ENCODE measurements at regions not wholly inside any gene's neighbourhood (a gene's known extent, or its start where the extent isn't known, plus 50 kb on each side); places are given as distances from the start of the nearest gene placed in this dataset.

- Histone ChIP-seq H3K4me1 (ENCODE audit: control insufficient read depth, insufficient read depth, low read length) (peaks cover 5% of the 10 kb centered on the region), H3K27ac (ENCODE audit: low read depth, low read length) (no peak overlapping the region), H3K4me3 (ENCODE audit: low read depth, low read length) (no peak overlapping the region), H3K9me3 (ENCODE audit: control insufficient read depth, insufficient read depth, low read length) (no peaks in the 10 kb centered on the region), H3K36me3 (ENCODE audit: control insufficient read depth, insufficient read depth, low read length) (peaks cover 5% of the 10 kb centered on the region), H3K27me3 (ENCODE audit: control insufficient read depth, insufficient read depth, low read length) (no peaks in the 10 kb centered on the region)
- 82% methylated on average over 11 of the region's 11 CpGs for WGBS (ENCODE audit: insufficient coverage)
- DNase-seq (ENCODE audit: low read depth in 4 of 6, low spot score in 6 of 6), result no peak
These were observed 82.2 kb upstream of the AKIP1 start for GRCh38 chr11:8828580-8829361.

- no peak for DNase-seq (ENCODE audit: low read depth in 4 of 6, low spot score in 6 of 6)
- Histone ChIP-seq H3K4me3 (ENCODE audit: low read depth, low read length) (no peak overlapping the region), H3K27me3 (ENCODE audit: control insufficient read depth, insufficient read depth, low read length) (no peaks in the 10 kb centered on the region), H3K27ac (ENCODE audit: low read depth, low read length) (no peak overlapping the region), H3K36me3 (ENCODE audit: control insufficient read depth, insufficient read depth, low read length) (peaks cover 5% of the 10 kb centered on the region), H3K9me3 (ENCODE audit: control insufficient read depth, insufficient read depth, low read length) (no peaks in the 10 kb centered on the region), H3K4me1 (ENCODE audit: control insufficient read depth, insufficient read depth, low read length) (peaks cover 5% of the 10 kb centered on the region)
- 67% methylated on average over 6 of the region's 8 CpGs for WGBS (ENCODE audit: insufficient coverage)
These were observed 81.4 kb upstream of the AKIP1 start for GRCh38 chr11:8829556-8829955.

GRCh38 chr11:8830641-8831040 lies 80.3 kb upstream of the AKIP1 start:
- WGBS (ENCODE audit: insufficient coverage), result 40% methylated on average over 1 of the region's 3 CpGs

GRCh38 chr11:8831861-8832260 lies 79.1 kb upstream of the AKIP1 start:
- Histone ChIP-seq H3K27ac (ENCODE audit: low read depth, low read length) (no peak overlapping the region), H3K4me3 (ENCODE audit: low read depth, low read length) (no peak overlapping the region), H3K27me3 (ENCODE audit: control insufficient read depth, insufficient read depth, low read length) (no peaks in the 10 kb centered on the region), H3K36me3 (ENCODE audit: control insufficient read depth, insufficient read depth, low read length) (peaks cover 5% of the 10 kb centered on the region), H3K9me3 (ENCODE audit: control insufficient read depth, insufficient read depth, low read length) (no peaks in the 10 kb centered on the region), H3K4me1 (ENCODE audit: control insufficient read depth, insufficient read depth, low read length) (peaks cover 5% of the 10 kb centered on the region)
- DNase-seq (ENCODE audit: low read depth in 4 of 6, low spot score in 6 of 6), result no peak
- 75% methylated on average over 8 of the region's 9 CpGs for WGBS (ENCODE audit: insufficient coverage)

More at GRCh38 chr11:8830641-8831040, 80.3 kb upstream of the AKIP1 start:
- no peak overlapping the region for H3K4me3 ChIP-seq (ENCODE audit: low read depth, low read length)
- H3K27ac ChIP-seq (ENCODE audit: low read depth, low read length), result no peak overlapping the region
- DNase-seq (ENCODE audit: low read depth in 4 of 6, low spot score in 6 of 6), result peak in 1 of 6 donors; percentile 22
- H3K9me3 ChIP-seq (ENCODE audit: control insufficient read depth, insufficient read depth, low read length), result no peaks in the 10 kb centered on the region
- H3K4me1 ChIP-seq (ENCODE audit: control insufficient read depth, insufficient read depth, low read length), result peaks cover 5% of the 10 kb centered on the region
- H3K36me3 ChIP-seq (ENCODE audit: control insufficient read depth, insufficient read depth, low read length), result peaks cover 5% of the 10 kb centered on the region
- no peaks in the 10 kb centered on the region for H3K27me3 ChIP-seq (ENCODE audit: control insufficient read depth, insufficient read depth, low read length)

GRCh38 chr11:8832571-8833260 lies 78.3 kb upstream of the AKIP1 start:
- no peaks in the 10 kb centered on the region for H3K27me3 ChIP-seq (ENCODE audit: control insufficient read depth, insufficient read depth, low read length)
- 66% methylated on average over 9 of the region's 9 CpGs for WGBS (ENCODE audit: insufficient coverage)
- peaks cover 5% of the 10 kb centered on the region for H3K36me3 ChIP-seq (ENCODE audit: control insufficient read depth, insufficient read depth, low read length)
- DNase-seq (ENCODE audit: low read depth in 4 of 6, low spot score in 6 of 6), result peak in 2 of 6 donors; percentile 43 to 75
- no peak overlapping the region for H3K4me3 ChIP-seq (ENCODE audit: low read depth, low read length)
- no peaks in the 10 kb centered on the region for H3K9me3 ChIP-seq (ENCODE audit: control insufficient read depth, insufficient read depth, low read length)
- H3K27ac ChIP-seq (ENCODE audit: low read depth, low read length), result no peak overlapping the region
- peaks cover 5% of the 10 kb centered on the region for H3K4me1 ChIP-seq (ENCODE audit: control insufficient read depth, insufficient read depth, low read length)

- H3K27ac ChIP-seq (ENCODE audit: low read depth, low read length), result no peak overlapping the region
- WGBS (ENCODE audit: insufficient coverage), result 80% methylated on average over 3 of the region's 4 CpGs
- H3K27me3 ChIP-seq (ENCODE audit: control insufficient read depth, insufficient read depth, low read length), result no peaks in the 10 kb centered on the region
- no peak for DNase-seq (ENCODE audit: low read depth in 4 of 6, low spot score in 6 of 6)
- peaks cover 5% of the 10 kb centered on the region for H3K4me1 ChIP-seq (ENCODE audit: control insufficient read depth, insufficient read depth, low read length)
- H3K9me3 ChIP-seq (ENCODE audit: control insufficient read depth, insufficient read depth, low read length), result no peaks in the 10 kb centered on the region
- peaks cover 4% of the 10 kb centered on the region for H3K36me3 ChIP-seq (ENCODE audit: control insufficient read depth, insufficient read depth, low read length)
- no peak overlapping the region for H3K4me3 ChIP-seq (ENCODE audit: low read depth, low read length)
These were observed 77.2 kb upstream of the AKIP1 start for GRCh38 chr11:8833568-8834315.

- Histone ChIP-seq H3K27me3 (ENCODE audit: control insufficient read depth, insufficient read depth, low read length) (no peaks in the 10 kb centered on the region), H3K4me1 (ENCODE audit: control insufficient read depth, insufficient read depth, low read length) (peaks cover 5% of the 10 kb centered on the region), H3K4me3 (ENCODE audit: low read depth, low read length) (no peak overlapping the region), H3K36me3 (ENCODE audit: control insufficient read depth, insufficient read depth, low read length) (no peaks in the 10 kb centered on the region), H3K9me3 (ENCODE audit: control insufficient read depth, insufficient read depth, low read length) (no peaks in the 10 kb centered on the region), H3K27ac (ENCODE audit: low read depth, low read length) (no peak overlapping the region)
- DNase-seq (ENCODE audit: low read depth in 4 of 6, low spot score in 6 of 6), result no peak
- 85% methylated on average over 3 of the region's 5 CpGs for WGBS (ENCODE audit: insufficient coverage)
These were observed 76.6 kb upstream of the AKIP1 start for GRCh38 chr11:8834379-8834778.

- 78% methylated on average over 5 of the region's 7 CpGs for WGBS (ENCODE audit: insufficient coverage)
- peak overlapping the region; percentile 26 for H3K27ac ChIP-seq (ENCODE audit: low read depth, low read length)
- H3K4me1 ChIP-seq (ENCODE audit: control insufficient read depth, insufficient read depth, low read length), result peaks cover 8% of the 10 kb centered on the region
- no peak overlapping the region for H3K4me3 ChIP-seq (ENCODE audit: low read depth, low read length)
- H3K27me3 ChIP-seq (ENCODE audit: control insufficient read depth, insufficient read depth, low read length), result no peaks in the 10 kb centered on the region
- DNase-seq (ENCODE audit: low read depth in 4 of 6, low spot score in 6 of 6), result no peak
- H3K9me3 ChIP-seq (ENCODE audit: control insufficient read depth, insufficient read depth, low read length), result no peaks in the 10 kb centered on the region
- no peaks in the 10 kb centered on the region for H3K36me3 ChIP-seq (ENCODE audit: control insufficient read depth, insufficient read depth, low read length)
These were observed 72.7 kb upstream of the AKIP1 start for GRCh38 chr11:8838248-8838647.

- H3K4me3 ChIP-seq (ENCODE audit: low read depth, low read length), result no peak overlapping the region
- H3K27me3 ChIP-seq (ENCODE audit: control insufficient read depth, insufficient read depth, low read length), result no peaks in the 10 kb centered on the region
- no peaks in the 10 kb centered on the region for H3K36me3 ChIP-seq (ENCODE audit: control insufficient read depth, insufficient read depth, low read length)
- H3K4me1 ChIP-seq (ENCODE audit: control insufficient read depth, insufficient read depth, low read length), result peaks cover 8% of the 10 kb centered on the region
- no peak overlapping the region for H3K27ac ChIP-seq (ENCODE audit: low read depth, low read length)
- DNase-seq (ENCODE audit: low read depth in 4 of 6, low spot score in 6 of 6), result no peak
- no CpG with 5 or more reads among the region's 1 CpG for WGBS (ENCODE audit: insufficient coverage)
- no peaks in the 10 kb centered on the region for H3K9me3 ChIP-seq (ENCODE audit: control insufficient read depth, insufficient read depth, low read length)
These were observed 71.6 kb upstream of the AKIP1 start for GRCh38 chr11:8839306-8839956.

Data from spinal cord (tissue), 9 donors.